ENCODE measurements at regions not wholly inside any gene's neighbourhood (a gene's known extent, or its start where the extent isn't known, plus 50 kb on each side); places are given as distances from the start of the nearest gene placed in this dataset.

GRCh38 chr6:137659871-137660270 lies 165.7 kb upstream of the OLIG3 start:
- no peak overlapping the region for H3K27ac ChIP-seq (ENCODE audit: low read depth in 1 of 2, low read length in 2 of 2)
- H3K4me3 ChIP-seq (ENCODE audit: low read depth in 1 of 3, low read length in 3 of 3): no peak overlapping the region
- no peaks in the 10 kb centered on the region for H3K36me3 ChIP-seq (ENCODE audit: control insufficient read depth in 4 of 4, insufficient read depth in 3 of 4, low read depth in 1 of 4, low read length in 3 of 4)
- no peak overlapping the region for H3K9ac ChIP-seq (ENCODE audit: low read depth in 1 of 2, low read length in 2 of 2)
- TF ChIP-seq ATF3 (IDR thresholded peaks at IDR 0.05) (no peak), FOXA1 (IDR thresholded peaks at IDR 0.05) (no peak), HNF4A (conservative IDR thresholded peaks at IDR 0.05) (no peak), RAD21 (IDR thresholded peaks at IDR 0.05) (no peak), FOXA2 (IDR thresholded peaks at IDR 0.05) (no peak), GABPA (IDR thresholded peaks at IDR 0.05 in 1 of 2, conservative IDR thresholded peaks at IDR 0.05 in 1 of 2) (no peak), SP1 (IDR thresholded peaks at IDR 0.05) (no peak), RXRA (IDR thresholded peaks at IDR 0.05) (no peak), EGR1 (IDR thresholded peaks at IDR 0.05; ENCODE audit: low read depth in 2 of 2) (no peak), YY1 (IDR thresholded peaks at IDR 0.05) (no peak), HNF4G (IDR thresholded peaks at IDR 0.05) (no peak), NR2F2 (IDR thresholded peaks at IDR 0.05) (no peak), JUND (IDR thresholded peaks at IDR 0.05) (no peak), REST (IDR thresholded peaks at IDR 0.05) (no peak)
- TF ChIP-seq, protein P1, sequence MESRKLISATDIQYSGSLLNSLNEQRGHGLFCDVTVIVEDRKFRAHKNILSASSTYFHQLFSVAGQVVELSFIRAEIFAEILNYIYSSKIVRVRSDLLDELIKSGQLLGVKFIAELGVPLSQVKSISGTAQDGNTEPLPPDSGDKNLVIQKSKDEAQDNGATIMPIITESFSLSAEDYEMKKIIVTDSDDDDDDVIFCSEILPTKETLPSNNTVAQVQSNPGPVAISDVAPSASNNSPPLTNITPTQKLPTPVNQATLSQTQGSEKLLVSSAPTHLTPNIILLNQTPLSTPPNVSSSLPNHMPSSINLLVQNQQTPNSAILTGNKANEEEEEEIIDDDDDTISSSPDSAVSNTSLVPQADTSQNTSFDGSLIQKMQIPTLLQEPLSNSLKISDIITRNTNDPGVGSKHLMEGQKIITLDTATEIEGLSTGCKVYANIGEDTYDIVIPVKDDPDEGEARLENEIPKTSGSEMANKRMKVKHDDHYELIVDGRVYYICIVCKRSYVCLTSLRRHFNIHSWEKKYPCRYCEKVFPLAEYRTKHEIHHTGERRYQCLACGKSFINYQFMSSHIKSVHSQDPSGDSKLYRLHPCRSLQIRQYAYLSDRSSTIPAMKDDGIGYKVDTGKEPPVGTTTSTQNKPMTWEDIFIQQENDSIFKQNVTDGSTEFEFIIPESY (IDR thresholded peaks at IDR 0.05): no peak
- TF ChIP-seq, protein P2, sequence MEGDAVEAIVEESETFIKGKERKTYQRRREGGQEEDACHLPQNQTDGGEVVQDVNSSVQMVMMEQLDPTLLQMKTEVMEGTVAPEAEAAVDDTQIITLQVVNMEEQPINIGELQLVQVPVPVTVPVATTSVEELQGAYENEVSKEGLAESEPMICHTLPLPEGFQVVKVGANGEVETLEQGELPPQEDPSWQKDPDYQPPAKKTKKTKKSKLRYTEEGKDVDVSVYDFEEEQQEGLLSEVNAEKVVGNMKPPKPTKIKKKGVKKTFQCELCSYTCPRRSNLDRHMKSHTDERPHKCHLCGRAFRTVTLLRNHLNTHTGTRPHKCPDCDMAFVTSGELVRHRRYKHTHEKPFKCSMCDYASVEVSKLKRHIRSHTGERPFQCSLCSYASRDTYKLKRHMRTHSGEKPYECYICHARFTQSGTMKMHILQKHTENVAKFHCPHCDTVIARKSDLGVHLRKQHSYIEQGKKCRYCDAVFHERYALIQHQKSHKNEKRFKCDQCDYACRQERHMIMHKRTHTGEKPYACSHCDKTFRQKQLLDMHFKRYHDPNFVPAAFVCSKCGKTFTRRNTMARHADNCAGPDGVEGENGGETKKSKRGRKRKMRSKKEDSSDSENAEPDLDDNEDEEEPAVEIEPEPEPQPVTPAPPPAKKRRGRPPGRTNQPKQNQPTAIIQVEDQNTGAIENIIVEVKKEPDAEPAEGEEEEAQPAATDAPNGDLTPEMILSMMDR (IDR thresholded peaks at IDR 0.05; ENCODE audit: low read depth, low read length, missing input control): no peak
- TF ChIP-seq, protein P3, sequence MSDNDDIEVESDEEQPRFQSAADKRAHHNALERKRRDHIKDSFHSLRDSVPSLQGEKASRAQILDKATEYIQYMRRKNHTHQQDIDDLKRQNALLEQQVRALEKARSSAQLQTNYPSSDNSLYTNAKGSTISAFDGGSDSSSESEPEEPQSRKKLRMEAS (IDR thresholded peaks at IDR 0.05): no peak
- no peak for DNase-seq (ENCODE audit: low spot score)
- no peaks in the 10 kb centered on the region for H3K27me3 ChIP-seq (ENCODE audit: control insufficient read depth in 4 of 4, insufficient read depth in 4 of 4, low read length in 3 of 4)
- H3K4me1 ChIP-seq (ENCODE audit: control insufficient read depth in 4 of 4, insufficient read depth in 4 of 4, low read length in 3 of 4): peaks cover 0 to 3% (median 0%) of the 10 kb centered on the region in 4 donors
- WGBS: 74% methylated on average over 3 of the region's 3 CpGs
- peaks cover 5 to 15% (median 6%) of the 10 kb centered on the region in 4 donors for H3K9me3 ChIP-seq (ENCODE audit: control insufficient read depth in 4 of 4, low read length in 3 of 4)
